Skeletal muscle tissue (tissue), 3 donors: ENCODE measurements at regions not wholly inside any gene's neighbourhood (a gene's known extent, or its start where the extent isn't known, plus 50 kb on each side); places are given as distances from the start of the nearest gene placed in this dataset.

Experiments used
- H3K27ac ChIP-seq: one replicate; pipeline ENCODE4 v1.7.0; 2013; ENCODE audit warnings: mild to moderate bottlenecking, low read depth, low read length, inconsistent platforms
- H3K27me3 ChIP-seq, 3 donors: one replicate each; pipeline ENCODE4 v1.7.0; 2013; ENCODE audit warnings: low read length in 3 of 3; ENCODE audit not compliant: control insufficient read depth in 3 of 3, insufficient read depth in 3 of 3
- H3K36me3 ChIP-seq, 3 donors: one replicate each; pipeline ENCODE4 v1.7.0; 2013; ENCODE audit warnings: low read length in 3 of 3; ENCODE audit not compliant: control insufficient read depth in 3 of 3, insufficient read depth in 3 of 3
- H3K4me1 ChIP-seq, 3 donors: one replicate each; pipeline ENCODE4 v1.7.0; 2013; ENCODE audit warnings: low read length in 3 of 3, mild to moderate bottlenecking in 3 of 3; ENCODE audit not compliant: control insufficient read depth in 3 of 3, insufficient read depth in 3 of 3
- H3K4me3 ChIP-seq, 3 donors: one replicate each; pipeline ENCODE4 v1.7.0; 2013; ENCODE audit warnings: low read length in 3 of 3
- H3K9ac ChIP-seq, 3 donors: one replicate each; pipeline ENCODE4 v1.7.0; 2013; ENCODE audit warnings: low read length in 3 of 3, mild to moderate bottlenecking in 3 of 3, moderate library complexity in 2 of 3, low read depth in 1 of 3
- H3K9me3 ChIP-seq, 3 donors: one replicate each; pipeline ENCODE4 v1.7.0; 2013; ENCODE audit warnings: low read length in 3 of 3; ENCODE audit not compliant: control insufficient read depth in 3 of 3
- donor health status: Osteomylitis.

DNA sequence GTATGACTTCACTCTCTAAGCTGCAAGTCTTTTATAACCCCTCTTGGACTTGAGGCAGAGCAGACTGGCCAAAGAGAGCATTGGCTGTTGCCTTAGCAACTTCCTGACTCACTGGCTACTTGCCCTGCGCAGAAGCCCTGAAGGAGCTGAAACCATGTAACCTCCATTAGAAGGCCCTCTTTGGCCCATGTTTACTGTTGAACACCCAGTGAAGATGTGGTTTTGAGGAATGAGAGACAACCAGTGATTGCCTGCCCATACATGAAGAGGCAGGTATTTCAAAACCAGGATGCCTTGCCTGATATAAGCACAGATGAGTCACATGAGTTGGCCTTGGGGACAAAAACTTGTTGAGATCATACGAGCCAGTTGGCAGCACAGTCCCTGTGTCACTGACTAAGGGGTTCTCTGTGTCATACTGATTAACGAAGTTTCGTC, 182.5 kb downstream of the EDN1 start:
- Histone ChIP-seq H3K4me3 (no peak overlapping the region), H3K27me3 (no peaks in the 10 kb centered on the region), H3K36me3 (no peaks in the 10 kb centered on the region), H3K9me3 (no peaks in the 10 kb centered on the region), H3K27ac (no peak overlapping the region), H3K9ac (no peak overlapping the region), H3K4me1 (no peaks in the 10 kb centered on the region)

- no peak overlapping the region for H3K4me3 ChIP-seq
- H3K9me3 ChIP-seq = no peaks in the 10 kb centered on the region
- H3K27ac ChIP-seq = no peak overlapping the region
- no peaks in the 10 kb centered on the region for H3K36me3 ChIP-seq
- no peaks in the 10 kb centered on the region for H3K27me3 ChIP-seq
- H3K4me1 ChIP-seq = no peaks in the 10 kb centered on the region
- H3K9ac ChIP-seq = no peak overlapping the region
Observed at GRCh38 chr6:12473494-12473893, 183.3 kb downstream of the EDN1 start.

DNA sequence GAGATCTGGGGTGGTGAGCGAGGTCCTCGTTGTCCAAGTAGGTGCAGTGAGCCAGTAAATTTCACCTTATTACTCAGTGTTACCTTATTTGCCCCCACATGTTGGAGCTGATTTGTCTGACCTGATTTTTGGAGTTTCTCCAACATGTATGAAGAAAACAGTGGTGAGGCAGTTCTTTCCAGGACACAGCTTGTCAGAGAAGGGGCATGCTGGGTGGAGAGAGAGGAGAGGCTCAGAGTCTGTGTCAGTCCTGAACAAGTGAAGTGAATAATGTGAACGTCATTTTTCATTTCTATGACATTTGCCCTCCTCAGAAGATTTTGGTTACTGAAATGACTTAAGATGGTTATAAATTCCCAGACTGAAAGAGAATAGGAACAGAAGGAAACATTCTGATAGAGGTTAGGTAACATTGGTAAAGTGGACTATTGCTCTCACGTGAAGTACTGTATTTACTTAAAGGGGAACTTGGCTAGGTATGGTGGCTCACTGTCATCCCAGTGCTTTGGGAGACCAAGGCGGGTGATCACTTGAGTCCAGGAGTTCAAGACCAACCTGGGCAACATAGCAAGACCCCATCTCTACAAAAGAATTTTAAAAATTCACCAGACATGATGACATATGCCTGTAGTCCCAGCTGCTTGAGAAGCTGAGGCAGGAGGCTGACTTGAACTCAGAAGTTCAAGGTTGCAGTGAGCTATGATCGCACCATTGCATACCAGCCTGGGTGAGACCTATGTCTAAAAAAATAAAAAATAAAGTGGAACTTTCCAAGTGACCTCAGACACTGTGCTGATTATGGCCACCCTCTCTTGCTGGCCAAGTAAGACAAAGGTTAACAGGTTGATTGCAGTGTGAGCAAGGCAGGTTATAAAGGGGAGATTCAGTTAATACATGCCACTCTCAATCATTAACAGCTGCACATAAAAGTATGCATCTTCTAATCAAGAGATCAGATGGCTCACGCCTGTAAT, 184.3 kb downstream of the EDN1 start:
- no peak overlapping the region for H3K9ac ChIP-seq
- H3K27ac ChIP-seq = no peak overlapping the region
- no peaks in the 10 kb centered on the region for H3K36me3 ChIP-seq
- H3K27me3 ChIP-seq = no peaks in the 10 kb centered on the region
- no peaks in the 10 kb centered on the region for H3K4me1 ChIP-seq
- no peak overlapping the region for H3K4me3 ChIP-seq
- H3K9me3 ChIP-seq = no peaks in the 10 kb centered on the region

GRCh38 chr6:12476484-12476883, 186.3 kb downstream of the EDN1 start:
- Histone ChIP-seq H3K36me3 (no peaks in the 10 kb centered on the region), H3K27ac (no peak overlapping the region), H3K9me3 (no peaks in the 10 kb centered on the region), H3K4me1 (no peaks in the 10 kb centered on the region), H3K9ac (no peak overlapping the region), H3K27me3 (no peaks in the 10 kb centered on the region), H3K4me3 (no peak overlapping the region)

GRCh38 chr6:12477616-12478015, 187.5 kb downstream of the EDN1 start:
- no peaks in the 10 kb centered on the region for H3K4me1 ChIP-seq
- H3K36me3 ChIP-seq = no peaks in the 10 kb centered on the region
- H3K27me3 ChIP-seq = no peaks in the 10 kb centered on the region
- no peak overlapping the region for H3K4me3 ChIP-seq
- no peak overlapping the region for H3K27ac ChIP-seq
- H3K9me3 ChIP-seq = no peaks in the 10 kb centered on the region
- H3K9ac ChIP-seq = no peak overlapping the region

DNA sequence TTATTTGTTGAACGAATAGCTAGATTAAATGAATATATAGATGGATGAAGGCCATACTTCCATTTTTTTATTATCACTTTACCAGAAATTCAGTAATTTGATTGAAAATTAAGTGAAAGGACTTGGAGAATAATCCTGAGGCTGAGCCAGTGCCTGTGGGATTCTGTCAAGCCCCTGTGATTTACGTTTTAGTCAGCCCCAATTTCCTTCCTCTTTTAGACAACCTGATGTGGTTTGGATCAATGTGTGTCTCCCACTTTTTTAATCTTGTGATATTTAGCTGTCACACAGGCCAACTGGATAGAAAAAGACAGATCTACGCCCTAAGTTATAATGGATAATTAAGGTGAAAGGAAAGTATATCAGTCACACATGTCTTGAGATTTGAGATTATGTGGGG, 188.8 kb downstream of the EDN1 start:
- H3K4me1 ChIP-seq = no peaks in the 10 kb centered on the region
- no peak overlapping the region for H3K4me3 ChIP-seq
- no peaks in the 10 kb centered on the region for H3K27me3 ChIP-seq
- no peaks in the 10 kb centered on the region for H3K36me3 ChIP-seq
- no peak overlapping the region for H3K27ac ChIP-seq
- H3K9ac ChIP-seq = no peak overlapping the region
- H3K9me3 ChIP-seq = no peaks in the 10 kb centered on the region

DNA sequence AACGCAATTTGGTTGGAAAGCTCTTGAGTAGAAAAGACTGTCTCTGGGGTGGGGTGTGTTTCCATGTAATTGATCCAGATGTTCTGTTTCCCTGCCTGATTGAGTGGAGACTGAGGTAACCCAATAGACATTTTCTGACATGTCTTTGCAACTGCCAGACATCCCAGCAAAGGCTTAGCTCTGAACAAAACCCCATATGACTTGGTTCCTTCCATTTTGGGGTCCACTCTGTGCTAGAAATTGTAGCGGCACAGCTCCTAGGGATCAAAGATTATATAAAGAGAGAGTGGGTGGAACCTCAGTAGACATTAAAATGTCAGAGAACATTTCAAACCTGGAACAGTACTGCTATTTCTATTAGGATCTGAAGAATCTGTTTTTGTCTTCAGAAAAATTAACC, 189.3 kb downstream of the EDN1 start:
- H3K27ac ChIP-seq = no peak overlapping the region
- no peaks in the 10 kb centered on the region for H3K4me1 ChIP-seq
- no peaks in the 10 kb centered on the region for H3K9me3 ChIP-seq
- H3K9ac ChIP-seq = no peak overlapping the region
- no peaks in the 10 kb centered on the region for H3K27me3 ChIP-seq
- H3K4me3 ChIP-seq = no peak overlapping the region
- no peaks in the 10 kb centered on the region for H3K36me3 ChIP-seq

DNA sequence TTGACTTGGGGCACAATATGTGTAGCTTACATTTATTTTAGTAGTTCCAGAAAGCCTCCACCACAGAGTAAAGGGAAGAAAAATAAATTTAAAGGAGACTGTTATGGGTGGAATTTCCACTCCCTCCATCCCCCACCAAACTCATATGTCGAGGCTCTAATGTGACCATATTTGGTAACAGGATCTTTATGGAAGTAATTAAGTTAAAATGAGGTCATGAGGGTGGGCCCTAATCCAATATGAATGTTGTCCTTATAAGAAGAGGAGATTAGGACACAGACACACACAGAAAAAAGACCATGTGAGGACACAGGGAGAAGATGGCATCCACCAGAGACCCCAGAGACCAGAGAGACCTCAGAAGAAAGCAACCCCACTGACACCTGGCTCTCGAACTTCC, 189.7 kb downstream of the EDN1 start:
- Histone ChIP-seq H3K9me3 (no peaks in the 10 kb centered on the region), H3K27me3 (no peaks in the 10 kb centered on the region), H3K9ac (no peak overlapping the region), H3K36me3 (no peaks in the 10 kb centered on the region), H3K4me3 (no peak overlapping the region), H3K27ac (no peak overlapping the region), H3K4me1 (no peaks in the 10 kb centered on the region)

GRCh38 chr6:12480379-12480778, 190.2 kb downstream of the EDN1 start:
- Histone ChIP-seq H3K9ac (no peak overlapping the region), H3K4me1 (no peaks in the 10 kb centered on the region), H3K4me3 (no peak overlapping the region), H3K9me3 (no peaks in the 10 kb centered on the region), H3K36me3 (no peaks in the 10 kb centered on the region), H3K27me3 (no peaks in the 10 kb centered on the region), H3K27ac (no peak overlapping the region)

DNA sequence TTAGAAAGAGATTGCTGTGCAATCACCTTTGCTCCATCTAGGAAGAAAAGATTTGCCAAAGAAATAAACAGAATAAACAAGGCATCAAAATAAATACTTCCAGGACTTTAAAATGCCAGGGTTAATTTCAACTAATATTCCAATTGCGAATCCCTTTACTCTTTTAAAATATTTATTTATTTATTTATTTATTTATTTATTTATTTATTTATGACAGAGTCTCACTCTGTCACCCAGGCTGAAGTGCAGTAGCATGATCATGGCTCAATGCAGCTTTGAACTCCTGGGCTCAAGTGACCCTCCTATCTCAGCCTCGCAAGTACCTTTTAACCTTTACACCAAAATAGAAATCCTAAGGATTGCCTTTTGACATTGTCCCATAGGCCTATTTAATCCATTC, 191.1 kb downstream of the EDN1 start:
- Histone ChIP-seq H3K4me1 (no peaks in the 10 kb centered on the region), H3K27me3 (no peaks in the 10 kb centered on the region), H3K27ac (no peak overlapping the region), H3K9me3 (no peaks in the 10 kb centered on the region), H3K4me3 (no peak overlapping the region), H3K9ac (no peak overlapping the region), H3K36me3 (no peaks in the 10 kb centered on the region)
